Ureter (tissue), 1 donor: ENCODE measurements at regions not wholly inside any gene's neighbourhood (a gene's known extent, or its start where the extent isn't known, plus 50 kb on each side); places are given as distances from the start of the nearest gene placed in this dataset.

Source experiments
- DNase-seq: peaks from one replicate; pipeline ENCODE4 v3.0.0-alpha.2; 2020; ENCODE audit warnings: low spot score
- donor health status: DM: yes; HTN: yes; CAD: no.

GRCh38 chr2:6730649-6731532, 134.8 kb downstream of the CMPK2 start:
- no peak for DNase-seq

GRCh38 chr2:6739547-6739946, 126.2 kb downstream of the CMPK2 start:
- DNase-seq = no peak

- DNase-seq = no peak
Observed at GRCh38 chr2:6741229-6741628, 124.5 kb downstream of the CMPK2 start.

DNA sequence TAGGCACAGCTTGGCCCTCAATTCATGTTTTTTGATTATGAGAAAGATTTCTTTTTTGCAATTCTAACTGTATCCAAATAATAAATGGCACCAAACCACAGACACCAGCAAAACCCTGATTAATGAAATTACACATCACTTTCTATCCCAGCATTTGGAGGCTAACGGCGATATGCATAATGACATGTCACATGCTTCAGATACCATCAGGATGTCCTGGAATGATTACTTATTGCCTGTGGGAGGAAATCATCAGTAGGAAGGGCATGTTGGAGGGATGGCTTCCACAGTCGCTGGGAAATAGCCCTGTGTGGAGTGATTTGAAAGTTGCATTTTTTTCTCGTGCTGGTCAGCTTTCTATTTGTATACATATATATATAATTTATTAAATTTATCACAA, 121.7 kb downstream of the CMPK2 start:
- DNase-seq = no peak

DNA sequence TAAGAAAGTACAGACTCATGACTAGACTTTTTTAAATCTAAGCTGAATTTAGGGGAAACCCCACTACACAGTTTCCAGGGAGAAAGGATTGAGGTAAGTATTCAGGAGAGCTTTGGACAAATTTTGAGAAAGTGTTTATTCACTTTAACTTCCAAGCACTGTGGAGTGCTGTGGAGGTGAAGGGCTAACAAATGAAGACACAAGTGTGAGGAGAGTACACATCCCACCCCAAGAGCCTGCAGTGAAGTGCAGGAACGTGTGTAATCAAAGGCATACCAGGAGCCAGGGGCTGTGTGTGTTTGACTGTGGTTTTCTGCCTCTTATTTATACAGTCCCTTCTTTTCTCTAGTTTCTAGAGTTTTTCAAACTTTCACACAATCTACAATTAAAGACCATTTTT, 118.3 kb downstream of the CMPK2 start:
- DNase-seq = no peak

DNA sequence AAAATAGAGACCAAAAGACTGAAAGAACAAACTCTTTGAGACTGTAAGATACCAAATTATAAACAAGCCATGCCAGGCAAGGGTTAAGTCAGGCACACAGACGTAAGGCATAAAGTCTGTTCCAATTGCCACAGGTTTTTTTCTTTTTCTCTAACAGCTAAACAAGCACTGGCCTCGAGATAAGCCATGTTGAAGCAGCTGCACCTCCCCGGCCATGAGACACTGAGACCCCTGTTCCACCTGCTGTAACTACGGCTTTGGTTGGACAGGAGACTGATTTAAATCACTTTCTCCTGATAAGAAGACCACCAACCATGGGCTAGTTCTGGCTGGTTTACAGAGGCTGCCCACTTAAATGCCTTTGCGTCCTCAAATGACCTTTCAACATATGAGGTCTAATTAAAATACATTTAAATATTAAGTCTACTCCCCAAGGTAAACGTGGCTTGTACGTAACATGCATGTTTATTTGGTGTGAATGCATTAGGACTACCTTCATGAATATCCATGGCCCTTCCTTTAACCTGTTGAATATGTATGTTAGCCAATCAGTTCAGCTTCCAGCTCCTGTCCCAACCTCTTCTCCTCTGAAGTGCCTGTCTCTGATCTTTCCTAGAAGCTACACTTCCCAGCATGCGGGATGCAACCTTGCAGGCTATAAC, 117.2 kb downstream of the CMPK2 start:
- DNase-seq = no peak

DNA sequence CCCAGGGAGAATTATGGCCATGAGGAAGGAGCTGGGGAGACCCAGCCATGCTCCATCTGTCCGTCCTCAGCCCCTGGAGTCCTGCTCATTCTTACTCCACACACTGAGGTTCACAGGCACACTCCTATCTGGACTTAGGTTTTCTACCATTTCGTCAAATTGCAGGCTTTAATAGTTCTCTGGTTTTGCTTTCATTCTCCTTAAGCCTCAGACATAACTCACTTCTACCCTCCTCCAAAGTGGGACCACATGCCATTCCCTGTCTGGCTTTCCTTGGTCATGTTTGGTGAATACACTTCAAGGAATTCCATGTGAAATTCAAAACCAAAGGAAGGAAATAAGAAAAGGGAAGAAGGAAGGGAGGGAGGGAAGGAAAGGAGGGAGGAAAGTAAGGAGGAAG, 115.7 kb downstream of the CMPK2 start:
- no peak for DNase-seq

- DNase-seq = no peak
Observed at GRCh38 chr2:6750411-6751158, 115.1 kb downstream of the CMPK2 start.

- DNase-seq = no peak
Observed at GRCh38 chr2:6754419-6754818, 111.3 kb downstream of the CMPK2 start.

- DNase-seq = no peak
Observed at GRCh38 chr2:6755456-6755855, 110.3 kb downstream of the CMPK2 start.

DNA sequence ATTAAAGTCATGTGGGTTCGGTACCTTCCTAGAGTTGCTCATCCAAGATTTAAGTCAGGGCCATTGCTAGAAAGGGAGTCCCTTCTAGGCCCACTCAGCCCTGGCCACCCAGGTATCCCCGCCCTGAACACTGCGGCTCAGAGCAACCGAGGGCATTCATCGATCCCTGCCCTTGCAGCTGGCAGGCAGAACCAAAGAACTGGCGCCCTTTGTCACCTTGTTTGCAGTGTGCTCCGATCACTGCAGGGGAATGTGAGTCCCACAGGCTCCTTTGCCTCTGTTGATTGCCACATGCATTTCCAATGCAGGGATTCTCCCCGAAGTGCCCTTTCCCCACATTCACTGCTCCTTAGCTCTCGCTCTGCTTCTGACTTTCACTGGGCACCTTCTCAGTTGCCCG, 108.5 kb downstream of the CMPK2 start:
- no peak for DNase-seq

- no peak for DNase-seq
Observed at GRCh38 chr2:6759689-6760088, 106.0 kb downstream of the CMPK2 start.

- DNase-seq = no peak
Observed at GRCh38 chr2:6760132-6760531, 105.6 kb downstream of the CMPK2 start.

DNA sequence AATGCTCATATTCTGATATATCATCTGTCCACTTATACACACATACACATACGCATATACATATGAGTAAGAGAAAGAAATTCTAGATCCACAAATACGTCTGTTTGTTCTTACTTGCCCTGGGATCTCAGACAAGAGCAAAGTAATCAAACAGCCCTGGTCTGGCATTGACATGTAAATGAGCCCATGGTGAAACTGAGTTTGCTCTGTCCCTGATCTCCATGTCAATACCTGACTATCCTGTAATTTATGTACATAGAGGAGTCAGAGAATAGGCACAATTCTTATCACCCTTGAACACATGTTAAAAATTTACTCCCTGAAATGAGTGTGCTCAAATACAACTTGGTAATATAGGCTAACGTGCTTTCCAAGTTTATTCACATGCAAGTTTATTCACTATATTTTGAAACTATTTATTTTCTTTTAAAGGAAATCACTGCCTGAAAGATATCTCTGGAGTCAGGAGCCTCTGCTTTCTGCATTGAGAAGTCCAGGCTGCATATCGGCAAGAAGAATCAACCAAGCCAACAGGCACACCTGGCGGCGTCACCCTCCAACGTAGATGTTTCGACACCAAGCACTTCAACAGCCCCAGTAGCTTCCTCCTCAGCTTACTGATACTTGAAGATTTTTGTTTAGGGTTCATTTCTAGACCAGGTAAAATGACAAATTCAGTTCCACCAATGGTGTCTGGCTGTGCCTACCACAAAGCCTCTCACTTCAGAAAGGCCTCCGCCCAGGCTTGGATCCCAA, 100.6 kb downstream of the CMPK2 start:
- DNase-seq = no peak

DNA sequence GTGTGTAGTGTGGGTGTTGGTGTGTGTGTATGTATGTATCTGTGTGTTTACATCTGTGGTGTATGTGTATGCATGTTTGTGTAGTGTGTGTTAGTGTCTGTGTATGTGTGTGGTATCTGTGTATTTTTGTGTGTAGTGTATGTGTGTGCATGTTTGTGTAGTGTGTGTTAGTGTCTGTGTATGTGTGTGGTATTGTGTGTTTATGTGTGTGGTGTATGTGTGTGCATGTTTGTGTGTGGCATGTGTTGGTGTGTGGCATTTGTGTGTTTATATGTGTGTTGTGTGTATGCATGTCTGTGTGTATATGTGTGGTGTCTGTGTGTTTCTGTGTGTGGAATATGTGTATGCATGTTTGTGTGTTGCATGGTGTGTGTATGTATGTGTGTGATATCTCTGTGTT, 96.4 kb downstream of the CMPK2 start:
- no peak for DNase-seq

GRCh38 chr2:6770006-6770405, 95.7 kb downstream of the CMPK2 start:
- DNase-seq = no peak

DNA sequence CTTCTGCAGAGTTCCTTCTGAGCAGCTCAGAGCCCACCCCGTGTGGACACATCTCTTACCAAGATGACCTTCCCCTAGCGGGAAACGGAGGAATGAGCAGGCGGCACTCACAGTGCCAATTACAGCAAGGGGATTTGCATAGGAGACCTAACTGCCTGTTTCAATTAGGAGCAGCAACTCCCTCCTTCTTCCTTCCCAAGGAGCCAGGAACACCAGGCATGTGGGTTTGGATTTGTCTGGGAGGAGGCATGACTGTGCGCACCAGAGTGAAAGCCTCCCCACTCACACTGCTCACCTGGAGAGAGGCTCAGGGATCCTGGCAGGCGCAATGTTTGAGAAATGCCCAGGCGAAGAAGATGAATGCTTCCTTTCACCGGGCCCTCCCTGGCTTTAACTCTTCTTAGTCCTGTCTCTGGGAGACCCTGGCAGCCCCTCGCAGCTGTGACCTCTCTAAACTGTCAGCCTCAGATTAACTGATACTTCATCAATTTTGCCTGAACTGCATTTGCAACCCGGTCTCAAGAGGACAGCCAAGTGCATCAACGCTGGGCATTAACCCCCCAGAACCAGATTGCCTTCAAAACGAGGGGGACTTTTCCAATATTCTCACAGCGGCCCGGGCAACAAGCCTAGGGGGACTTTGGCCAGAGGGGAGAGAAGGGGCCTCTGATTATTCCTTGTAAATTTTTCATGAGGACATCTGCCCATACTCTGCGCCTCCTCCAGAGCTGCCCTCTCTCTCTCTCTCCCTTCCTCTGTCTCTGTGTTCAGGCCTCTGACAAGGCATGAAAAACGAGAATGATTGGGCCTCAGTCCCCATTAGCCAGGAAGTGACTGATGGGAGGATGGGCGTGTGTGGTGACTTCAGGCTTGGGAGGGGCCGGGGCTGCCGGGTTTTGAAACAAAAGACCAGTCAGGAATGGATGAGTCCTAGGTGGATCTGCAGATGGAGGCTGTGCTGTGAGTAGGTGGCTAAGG, 93.8 kb downstream of the CMPK2 start:
- no peak for DNase-seq

- DNase-seq = peak; percentile 70
Observed at GRCh38 chr2:6773007-6773693, 92.6 kb downstream of the CMPK2 start.

- no peak for DNase-seq
Observed at GRCh38 chr2:6773694-6774044, 92.0 kb downstream of the CMPK2 start.

- no peak for DNase-seq
Observed at GRCh38 chr2:6776125-6776524, 89.6 kb downstream of the CMPK2 start.
